ENCODE measurements at regions not wholly inside any gene's neighbourhood (a gene's known extent, or its start where the extent isn't known, plus 50 kb on each side); places are given as distances from the start of the nearest gene placed in this dataset.

DNA sequence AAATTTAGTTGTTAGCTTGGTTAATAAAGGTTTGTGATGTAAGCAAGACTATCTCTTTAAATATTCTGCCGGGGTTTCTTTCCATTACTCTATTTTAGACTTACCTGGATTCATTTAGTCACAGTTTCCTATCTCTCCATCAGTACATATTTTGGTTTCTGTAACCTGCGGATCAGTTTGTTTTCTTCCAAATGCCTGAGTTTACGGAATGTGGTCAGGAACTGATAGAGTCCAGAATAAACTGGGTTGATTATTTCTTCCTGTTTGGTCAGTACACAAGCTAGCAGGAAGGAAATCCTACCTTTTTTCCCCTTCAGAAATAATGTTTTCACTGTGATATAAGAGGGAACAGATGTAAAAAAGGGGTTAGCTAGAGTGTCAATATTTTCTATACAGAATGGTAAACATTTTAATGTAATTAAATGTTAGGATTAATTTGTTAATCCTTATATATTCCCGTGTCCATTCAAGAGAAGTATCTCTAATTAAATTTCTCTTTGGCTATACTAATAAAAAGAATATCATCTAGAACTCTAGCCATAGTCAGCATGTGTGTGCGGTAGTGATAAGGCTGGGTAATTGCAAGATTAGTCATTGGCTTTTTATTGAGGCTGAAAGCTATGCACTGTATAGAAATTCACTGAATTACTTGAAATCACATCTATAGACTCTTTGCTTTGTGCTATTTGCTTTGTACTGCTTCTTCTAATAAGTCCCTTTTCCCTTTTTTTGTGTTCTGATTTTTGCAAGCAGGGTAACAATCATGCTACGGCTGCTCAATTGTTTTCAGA, 144.7 kb upstream of the ADGRL4 start:
- TF ChIP-seq, protein P1, sequence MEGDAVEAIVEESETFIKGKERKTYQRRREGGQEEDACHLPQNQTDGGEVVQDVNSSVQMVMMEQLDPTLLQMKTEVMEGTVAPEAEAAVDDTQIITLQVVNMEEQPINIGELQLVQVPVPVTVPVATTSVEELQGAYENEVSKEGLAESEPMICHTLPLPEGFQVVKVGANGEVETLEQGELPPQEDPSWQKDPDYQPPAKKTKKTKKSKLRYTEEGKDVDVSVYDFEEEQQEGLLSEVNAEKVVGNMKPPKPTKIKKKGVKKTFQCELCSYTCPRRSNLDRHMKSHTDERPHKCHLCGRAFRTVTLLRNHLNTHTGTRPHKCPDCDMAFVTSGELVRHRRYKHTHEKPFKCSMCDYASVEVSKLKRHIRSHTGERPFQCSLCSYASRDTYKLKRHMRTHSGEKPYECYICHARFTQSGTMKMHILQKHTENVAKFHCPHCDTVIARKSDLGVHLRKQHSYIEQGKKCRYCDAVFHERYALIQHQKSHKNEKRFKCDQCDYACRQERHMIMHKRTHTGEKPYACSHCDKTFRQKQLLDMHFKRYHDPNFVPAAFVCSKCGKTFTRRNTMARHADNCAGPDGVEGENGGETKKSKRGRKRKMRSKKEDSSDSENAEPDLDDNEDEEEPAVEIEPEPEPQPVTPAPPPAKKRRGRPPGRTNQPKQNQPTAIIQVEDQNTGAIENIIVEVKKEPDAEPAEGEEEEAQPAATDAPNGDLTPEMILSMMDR (IDR thresholded peaks at IDR 0.05): no peak
- no peak for TF ChIP-seq POLR2A (IDR thresholded peaks at IDR 0.05)
- TF ChIP-seq POLR2AphosphoS5 (IDR thresholded peaks at IDR 0.05): no peak

All from breast epithelium (tissue), 3 donors.